WERI-Rb-1 (cell line): ENCODE measurements at regions not wholly inside any gene's neighbourhood (a gene's known extent, or its start where the extent isn't known, plus 50 kb on each side); places are given as distances from the start of the nearest gene placed in this dataset.

Experiments
- DNase-seq: peaks from one replicate; pipeline ENCODE4 v3.0.0-alpha.2; 2020
- H3K27ac ChIP-seq: fragments of 250-450 bp; sonication (Bioruptor Pico); 2 replicates; pipeline ENCODE4 v1.5.1; 2020; ENCODE audit warnings: mild to moderate bottlenecking, moderate library complexity
- H3K27me3 ChIP-seq: fragments of 250-450 bp; sonication (Bioruptor Pico); 2 replicates; pipeline ENCODE4 v1.5.1; 2021; ENCODE audit warnings: mild to moderate bottlenecking, low read depth, moderate library complexity; ENCODE audit not compliant: insufficient read depth, severe bottlenecking
- H3K36me3 ChIP-seq: fragments of 250-450 bp; sonication (Bioruptor Pico); 2 replicates; pipeline ENCODE4 v1.5.1; 2020; ENCODE audit warnings: mild to moderate bottlenecking, moderate library complexity
- H3K4me3 ChIP-seq: 2 replicates; pipeline ENCODE4 v1.5.1; 2011; ENCODE audit warnings: low read depth, mild to moderate bottlenecking, control low read depth, low read length
- H3K9me3 ChIP-seq: fragments of 250-450 bp; sonication (Bioruptor Pico); 2 replicates; pipeline ENCODE4 v1.5.1; 2021; ENCODE audit warnings: mild to moderate bottlenecking, moderate library complexity; ENCODE audit not compliant: severe bottlenecking
- CTCF ChIP-seq: IDR thresholded peaks from 2 replicates; pipeline ENCODE4 v1.5.1; 2011; ENCODE audit warnings: low read depth, mild to moderate bottlenecking, control low read depth, inconsistent platforms, low read length

DNA sequence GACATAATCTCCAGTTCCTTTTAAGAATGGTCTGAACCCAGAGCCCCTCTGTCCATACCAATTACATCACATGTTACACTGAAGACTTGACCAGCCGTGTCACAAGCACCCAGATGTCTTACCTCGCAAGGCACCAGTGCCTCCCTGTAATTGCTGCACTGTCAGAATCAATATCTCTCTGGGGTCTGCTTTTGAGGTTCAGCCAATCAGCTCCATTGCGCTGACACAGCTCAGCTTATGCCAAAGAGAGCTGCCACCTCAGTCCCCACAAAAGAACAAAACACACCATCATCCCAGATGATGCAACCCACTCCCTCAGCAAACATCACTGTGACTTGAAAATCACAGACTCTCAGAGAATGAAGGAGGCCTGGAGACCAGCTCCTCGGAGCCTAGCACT, 82.5 kb upstream of the SORBS2 start:
- no peak for TF ChIP-seq CTCF
- no peak for DNase-seq
- Histone ChIP-seq H3K27ac (no peak overlapping the region), H3K4me3 (no peak overlapping the region), H3K27me3 (no peaks in the 10 kb centered on the region), H3K9me3 (no peaks in the 10 kb centered on the region), H3K36me3 (no peaks in the 10 kb centered on the region)

- H3K9me3 ChIP-seq = no peaks in the 10 kb centered on the region
- no peak for TF ChIP-seq CTCF
- H3K27ac ChIP-seq = no peak overlapping the region
- no peak for DNase-seq
- H3K27me3 ChIP-seq = no peaks in the 10 kb centered on the region
- no peaks in the 10 kb centered on the region for H3K36me3 ChIP-seq
- H3K4me3 ChIP-seq = no peak overlapping the region
Observed at GRCh38 chr4:185895351-185895750, 83.4 kb upstream of the SORBS2 start.

- no peak for DNase-seq
- H3K9me3 ChIP-seq = no peaks in the 10 kb centered on the region
- no peaks in the 10 kb centered on the region for H3K36me3 ChIP-seq
- TF ChIP-seq CTCF = no peak
- H3K27me3 ChIP-seq = no peaks in the 10 kb centered on the region
- H3K27ac ChIP-seq = no peak overlapping the region
- H3K4me3 ChIP-seq = no peak overlapping the region
Observed at GRCh38 chr4:185895866-185896265, 83.9 kb upstream of the SORBS2 start.

DNA sequence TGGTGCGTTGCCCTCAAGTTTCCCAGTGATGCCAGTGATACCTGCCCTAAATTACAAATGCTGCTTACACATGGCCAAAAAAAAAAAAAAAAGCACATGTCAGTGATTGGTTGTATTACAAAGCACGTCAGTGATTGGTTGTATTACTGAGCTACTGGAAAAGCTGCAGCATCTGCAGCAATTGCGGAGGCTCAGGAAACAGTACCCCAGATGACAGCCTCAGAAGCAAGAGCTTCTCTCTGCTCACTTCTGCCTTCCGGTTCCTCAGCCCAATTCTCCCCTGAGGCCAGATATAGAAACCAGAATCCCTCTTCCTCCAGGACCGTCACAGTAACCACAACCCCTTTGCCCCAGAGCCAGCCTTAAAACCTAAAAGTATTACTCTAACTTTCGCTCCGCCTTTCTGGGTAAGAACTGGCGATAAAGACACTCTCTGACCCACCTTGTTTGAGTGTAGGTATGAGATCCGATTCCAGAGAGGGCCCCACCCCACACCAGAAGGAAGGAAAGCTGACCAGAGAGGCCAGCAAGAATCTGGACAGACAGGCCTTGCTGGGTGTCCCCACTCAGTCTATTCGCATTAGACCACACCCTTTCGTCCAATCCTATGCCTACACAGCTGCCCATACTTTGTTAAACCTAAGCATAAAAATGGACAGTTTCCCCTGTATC, 85.0 kb upstream of the SORBS2 start:
- no peak for DNase-seq
- Histone ChIP-seq H3K27me3 (no peaks in the 10 kb centered on the region), H3K36me3 (no peaks in the 10 kb centered on the region), H3K4me3 (no peak overlapping the region), H3K9me3 (no peaks in the 10 kb centered on the region), H3K27ac (no peak overlapping the region)
- TF ChIP-seq CTCF = no peak

- TF ChIP-seq CTCF = no peak
- Histone ChIP-seq H3K36me3 (no peaks in the 10 kb centered on the region), H3K27me3 (no peaks in the 10 kb centered on the region), H3K27ac (no peak overlapping the region), H3K4me3 (no peak overlapping the region), H3K9me3 (no peaks in the 10 kb centered on the region)
- no peak for DNase-seq
Observed at GRCh38 chr4:185898413-185898812, 86.4 kb upstream of the SORBS2 start.

DNA sequence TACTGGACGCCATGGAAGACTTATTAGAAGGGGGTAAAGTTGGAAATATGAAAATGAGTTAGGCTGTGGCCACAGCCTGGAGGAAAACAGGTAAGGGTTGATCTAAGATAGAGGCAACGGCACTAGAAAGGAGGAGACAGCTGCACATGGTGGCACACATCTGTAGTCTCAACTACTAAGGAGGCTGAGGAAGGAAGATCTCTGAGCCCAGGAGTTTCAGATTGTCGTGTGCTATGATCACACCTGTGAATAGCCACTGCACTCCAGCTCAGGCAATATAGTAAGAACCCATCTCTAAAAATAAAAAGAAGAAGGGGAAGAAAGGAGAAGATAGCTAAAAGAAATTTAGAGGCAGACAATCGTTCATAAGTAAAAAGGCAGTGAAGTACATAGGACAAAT, 87.8 kb upstream of the SORBS2 start:
- no peak overlapping the region for H3K27ac ChIP-seq
- no peaks in the 10 kb centered on the region for H3K27me3 ChIP-seq
- DNase-seq = no peak
- H3K36me3 ChIP-seq = no peaks in the 10 kb centered on the region
- no peak overlapping the region for H3K4me3 ChIP-seq
- no peak for TF ChIP-seq CTCF
- no peaks in the 10 kb centered on the region for H3K9me3 ChIP-seq
